H9 (cell line): ENCODE measurements at regions not wholly inside any gene's neighbourhood (a gene's known extent, or its start where the extent isn't known, plus 50 kb on each side); places are given as distances from the start of the nearest gene placed in this dataset.

ENCODE experiments used
- DNase-seq: peaks from one replicate; pipeline ENCODE4 v3.0.0-alpha.2; 2017
- H2AFZ ChIP-seq: one replicate; pipeline ENCODE4 v1.6.1; 2013; ENCODE audit warnings: mild to moderate bottlenecking, low read length, control low read depth, moderate library complexity
- H2AK5ac ChIP-seq: 2 replicates; pipeline ENCODE4 v1.6.1; 2013; ENCODE audit warnings: low read length, control low read depth, mixed read lengths; ENCODE audit not compliant: insufficient read length
- H2BK120ac ChIP-seq: one replicate; pipeline ENCODE4 v1.6.1; 2013; ENCODE audit warnings: low read depth, mild to moderate bottlenecking, low read length, control low read depth, inconsistent platforms; ENCODE audit not compliant: poor library complexity, severe bottlenecking
- H2BK12ac ChIP-seq: 2 replicates; pipeline ENCODE4 v1.6.1; 2013; ENCODE audit warnings: low read length, control low read depth, mixed read lengths, low read depth; ENCODE audit not compliant: insufficient read length
- H2BK15ac ChIP-seq: 2 replicates; pipeline ENCODE4 v1.6.1; 2013; ENCODE audit warnings: low read depth, low read length, control low read depth
- H2BK20ac ChIP-seq: one replicate; pipeline ENCODE4 v1.6.1; 2013; ENCODE audit warnings: low read depth, mild to moderate bottlenecking, low read length, control low read depth, inconsistent platforms; ENCODE audit not compliant: poor library complexity, severe bottlenecking
- H2BK5ac ChIP-seq: 2 replicates; pipeline ENCODE4 v1.6.1; 2013; ENCODE audit warnings: low read length, control low read depth, mixed read lengths; ENCODE audit not compliant: insufficient read length
- H3K14ac ChIP-seq: 2 replicates; pipeline ENCODE4 v1.6.1; 2013; ENCODE audit warnings: low read length, control low read depth; ENCODE audit not compliant: insufficient read depth
- H3K18ac ChIP-seq: 2 replicates; pipeline ENCODE4 v1.6.1; 2013; ENCODE audit warnings: low read depth, mild to moderate bottlenecking, mixed read lengths, low read length, control low read depth; ENCODE audit not compliant: insufficient read length
- H3K23ac ChIP-seq: 2 replicates; pipeline ENCODE4 v1.6.1; 2013; ENCODE audit warnings: low read length, control low read depth, mixed read lengths, low read depth; ENCODE audit not compliant: insufficient read length
- H3K23me2 ChIP-seq: 2 replicates; pipeline ENCODE4 v1.6.1; 2013; ENCODE audit warnings: low read depth, mild to moderate bottlenecking, mixed read lengths, low read length, control low read depth; ENCODE audit not compliant: insufficient read length, poor library complexity, severe bottlenecking
- H3K27ac ChIP-seq: 2 replicates; pipeline ENCODE4 v1.5.1; 2013; ENCODE audit warnings: low read length, control low read depth, mixed read lengths, low read depth; ENCODE audit not compliant: insufficient read length
- H3K27me3 ChIP-seq: 2 replicates; pipeline ENCODE4 v1.6.1; 2013; ENCODE audit warnings: low read length, control low read depth, inconsistent platforms; ENCODE audit not compliant: insufficient read depth
- H3K4ac ChIP-seq: 2 replicates; pipeline ENCODE4 v1.6.1; 2013; ENCODE audit warnings: low read depth, mild to moderate bottlenecking, control low read depth, inconsistent platforms, low read length, moderate library complexity
- H3K4me1 ChIP-seq: 2 replicates; pipeline ENCODE4 v1.6.1; 2013; ENCODE audit warnings: low read length, control low read depth, inconsistent platforms; ENCODE audit not compliant: insufficient read depth
- H3K4me2 ChIP-seq: 2 replicates; pipeline ENCODE4 v1.6.1; 2013; ENCODE audit warnings: low read length, control low read depth, mixed read lengths; ENCODE audit not compliant: insufficient read length, insufficient read depth
- H3K56ac ChIP-seq: 2 replicates; pipeline ENCODE4 v1.6.1; 2013; ENCODE audit warnings: low read depth, mild to moderate bottlenecking, mixed read lengths, low read length, control low read depth; ENCODE audit not compliant: insufficient read length
- H3K79me1 ChIP-seq: 2 replicates; pipeline ENCODE4 v1.6.1; 2013; ENCODE audit warnings: low read depth, mild to moderate bottlenecking, moderate library complexity, low read length, control low read depth, inconsistent platforms; ENCODE audit not compliant: insufficient read depth, poor library complexity, severe bottlenecking
- H3K79me2 ChIP-seq: 2 replicates; pipeline ENCODE4 v1.6.1; 2013; ENCODE audit warnings: low read length, control low read depth, inconsistent platforms; ENCODE audit not compliant: insufficient read depth
- H3K9ac ChIP-seq: 2 replicates; pipeline ENCODE4 v1.6.1; 2013; ENCODE audit warnings: low read length, control low read depth, mixed read lengths; ENCODE audit not compliant: insufficient read length; ENCODE audit errors: extremely low read depth
- H3K9me3 ChIP-seq: one replicate; pipeline ENCODE4 v1.6.1; 2013; ENCODE audit warnings: low read depth, low read length, inconsistent platforms; ENCODE audit not compliant: control insufficient read depth
- H3T11ph ChIP-seq: one replicate; pipeline ENCODE4 v1.6.1; 2013; ENCODE audit warnings: mild to moderate bottlenecking, low read length, control low read depth, inconsistent platforms
- H4K20me1 ChIP-seq: one replicate; pipeline ENCODE4 v1.6.1; 2013; ENCODE audit not compliant: control insufficient read depth, insufficient read length, insufficient read depth
- H4K5ac ChIP-seq: 2 replicates; pipeline ENCODE4 v1.6.1; 2013; ENCODE audit warnings: low read depth, mild to moderate bottlenecking, mixed read lengths, low read length, control low read depth; ENCODE audit not compliant: insufficient read length
- H4K8ac ChIP-seq: replicated peaks from 2 replicates; pipeline ENCODE4 v1.6.1; 2013; ENCODE audit warnings: low read length, control low read depth, mixed read lengths, low read depth; ENCODE audit not compliant: insufficient read length
- H4K91ac ChIP-seq: 2 replicates; pipeline ENCODE4 v1.6.1; 2013; ENCODE audit warnings: low read depth, mild to moderate bottlenecking, moderate library complexity, mixed read lengths, low read length, control low read depth; ENCODE audit not compliant: insufficient read length
- H3K27ac Mint-ChIP-seq, 3 experiments: 2 replicates in 2 of 3; 3 replicates in 1 of 3; pipeline ENCODE4 v1.8.0; 2020 to 2021; ENCODE audit warnings: mixed read lengths in 3 of 3, mild to moderate bottlenecking in 1 of 3, moderate library complexity in 1 of 3
- H3K27me3 Mint-ChIP-seq: 2 replicates; pipeline ENCODE4 v1.8.0; 2021; ENCODE audit warnings: low read depth, mild to moderate bottlenecking, moderate library complexity, mixed read lengths
- H3K36me3 Mint-ChIP-seq, 3 experiments: 2 replicates in 2 of 3; 3 replicates in 1 of 3; pipeline ENCODE4 v1.8.0; 2020 to 2021; ENCODE audit warnings: low read depth in 3 of 3, mixed read lengths in 3 of 3; ENCODE audit not compliant: insufficient read depth in 1 of 3
- H3K4me1 Mint-ChIP-seq, 2 experiments: 2 replicates each; pipeline ENCODE4 v1.8.0; 2020; ENCODE audit warnings: mixed read lengths in 2 of 2
- H3K4me3 Mint-ChIP-seq, 2 experiments: 2 replicates in 1 of 2; 3 replicates in 1 of 2; pipeline ENCODE4 v1.8.0; 2020 to 2021; ENCODE audit warnings: mild to moderate bottlenecking in 2 of 2, mixed read lengths in 2 of 2, moderate library complexity in 1 of 2
- H3K9me3 Mint-ChIP-seq, 2 experiments: 2 replicates in 1 of 2; 3 replicates in 1 of 2; pipeline ENCODE4 v1.8.0; 2020; ENCODE audit warnings: mild to moderate bottlenecking in 2 of 2, mixed read lengths in 2 of 2, moderate library complexity in 1 of 2
- CTCF ChIP-seq: fragments of 200-600 bp; sonication (generic); conservative IDR thresholded peaks from 3 replicates; pipeline ENCODE4 v1.8.0; 2021; ENCODE audit warnings: antibody characterized with exemption, mild to moderate bottlenecking
- WGBS: extraction: QIAGEN DNeasy Blood & Tissue Kit; methylation state at CpG from one replicate; pipeline ENCODE4 v1.1.7; 2013; ENCODE audit warnings: missing lambda C conversion rate, low lambda C conversion rate, mixed read lengths; ENCODE audit not compliant: insufficient read length; ENCODE audit errors: extremely low coverage; 5-methylcytosine and 5-hydroxymethylcytosine counted together

- Histone ChIP-seq H4K8ac (no peak overlapping the region), H3K79me1 (no peaks in the 10 kb centered on the region), H3K79me2 (no peaks in the 10 kb centered on the region; the same call in 1 of the 2 replicates), H3K27me3 (no peaks in the 10 kb centered on the region), H4K91ac (no peak overlapping the region), H3K14ac (no peak overlapping the region), H3K27ac (no peak overlapping the region), H4K20me1 (no peaks in the 10 kb centered on the region), H3K9me3 (no peaks in the 10 kb centered on the region), H2BK20ac (no peak overlapping the region), H2BK12ac (no peak overlapping the region), H2AK5ac (no peak overlapping the region), H2AFZ (no peak overlapping the region), H3T11ph (no peak overlapping the region), H2BK5ac (no peak overlapping the region), H3K56ac (no peak overlapping the region), H2BK15ac (no peak overlapping the region), H3K18ac (no peak overlapping the region), H3K4ac (no peak overlapping the region), H2BK120ac (no peak overlapping the region), H3K4me1 (no peaks in the 10 kb centered on the region), H3K23me2 (no peaks in the 10 kb centered on the region), H3K4me2 (no peak overlapping the region), H3K9ac (no peak overlapping the region), H4K5ac (no peak overlapping the region), H3K23ac (no peak overlapping the region)
- Mint-ChIP-seq H3K9me3 (no peaks in the 10 kb centered on the region), H3K27me3 (no peaks in the 10 kb centered on the region), H3K4me3 (no peak overlapping the region), H3K27ac (no peak overlapping the region; a peak in 1 of 7 replicates), H3K4me1 (no peaks in the 10 kb centered on the region), H3K36me3 (no peaks in the 10 kb centered on the region)
- WGBS, result no CpG with 5 or more reads among the region's 3 CpGs
- no peak for TF ChIP-seq CTCF
- DNase-seq, result no peak
Observed at GRCh38 chr18:39672171-39672570, 2106.6 kb upstream of the CELF4 start.
